ENCODE measurements at regions not wholly inside any gene's neighbourhood (a gene's known extent, or its start where the extent isn't known, plus 50 kb on each side); places are given as distances from the start of the nearest gene placed in this dataset.

- intact Hi-C loops (cut with DNase I), result loop anchor here (10.0 kb wide), 2 partner anchors 65 to 435 kb away; partner anchors contain the start of gene TRIM2
- Histone ChIP-seq H3K4me1 (peaks cover 10 to 22% (median 17%) of the 10 kb centered on the region in 4 donors), H3K4me3 (no peak overlapping the region), H3K9me3 (no peaks in the 10 kb centered on the region), H3K27me3 (no peaks in the 10 kb centered on the region), H3K36me3 (no peaks in the 10 kb centered on the region), H3K27ac (replicated peaks in 1 of 4) (no peak overlapping the region)
- 84% methylated on average over 5 of the region's 5 CpGs for WGBS
- TF ChIP-seq POLR2AphosphoS5 (IDR thresholded peaks at IDR 0.05) (no peak), POLR2A (IDR thresholded peaks at IDR 0.05; ENCODE audit: low read depth) (no peak), EP300 (IDR thresholded peaks at IDR 0.05) (no peak)
- TF ChIP-seq, protein P1, sequence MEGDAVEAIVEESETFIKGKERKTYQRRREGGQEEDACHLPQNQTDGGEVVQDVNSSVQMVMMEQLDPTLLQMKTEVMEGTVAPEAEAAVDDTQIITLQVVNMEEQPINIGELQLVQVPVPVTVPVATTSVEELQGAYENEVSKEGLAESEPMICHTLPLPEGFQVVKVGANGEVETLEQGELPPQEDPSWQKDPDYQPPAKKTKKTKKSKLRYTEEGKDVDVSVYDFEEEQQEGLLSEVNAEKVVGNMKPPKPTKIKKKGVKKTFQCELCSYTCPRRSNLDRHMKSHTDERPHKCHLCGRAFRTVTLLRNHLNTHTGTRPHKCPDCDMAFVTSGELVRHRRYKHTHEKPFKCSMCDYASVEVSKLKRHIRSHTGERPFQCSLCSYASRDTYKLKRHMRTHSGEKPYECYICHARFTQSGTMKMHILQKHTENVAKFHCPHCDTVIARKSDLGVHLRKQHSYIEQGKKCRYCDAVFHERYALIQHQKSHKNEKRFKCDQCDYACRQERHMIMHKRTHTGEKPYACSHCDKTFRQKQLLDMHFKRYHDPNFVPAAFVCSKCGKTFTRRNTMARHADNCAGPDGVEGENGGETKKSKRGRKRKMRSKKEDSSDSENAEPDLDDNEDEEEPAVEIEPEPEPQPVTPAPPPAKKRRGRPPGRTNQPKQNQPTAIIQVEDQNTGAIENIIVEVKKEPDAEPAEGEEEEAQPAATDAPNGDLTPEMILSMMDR (IDR thresholded peaks at IDR 0.05), result no peak
- DNase-seq (ENCODE audit: extremely low spot score), result no peak
These were observed 63.9 kb upstream of the TRIM2 start for GRCh38 chr4:153140294-153140693.

DNA sequence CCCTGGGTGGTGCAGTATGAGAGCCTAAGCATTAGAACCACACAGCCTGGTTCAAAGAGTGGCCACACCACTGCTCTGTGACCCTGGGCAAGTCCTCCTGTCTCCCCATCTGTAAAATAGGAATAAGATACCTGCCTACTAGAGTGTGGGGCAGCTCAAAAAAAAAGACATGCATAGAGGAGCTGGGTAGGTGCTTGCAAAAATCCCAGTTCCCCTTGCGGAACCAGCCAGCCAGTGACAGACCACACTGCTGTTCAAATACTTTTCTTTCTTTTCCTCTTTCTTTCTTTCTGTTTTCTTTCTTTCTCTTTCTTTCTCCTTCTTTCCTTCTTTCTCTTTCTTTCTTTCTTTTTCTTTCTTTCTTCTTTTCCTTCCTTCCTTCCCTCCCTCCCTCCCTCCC lies 63.0 kb upstream of the TRIM2 start:
- 89% methylated on average over 1 of the region's 1 CpG for WGBS
- no peak overlapping the region for H3K4me3 ChIP-seq
- intact Hi-C loops (cut with DNase I), result loop anchor here (10.0 kb wide), 2 partner anchors 64 to 434 kb away; partner anchors contain the start of gene TRIM2
- no peaks in the 10 kb centered on the region for H3K27me3 ChIP-seq
- H3K36me3 ChIP-seq, result no peaks in the 10 kb centered on the region
- no peaks in the 10 kb centered on the region for H3K9me3 ChIP-seq
- peaks cover 10 to 22% (median 17%) of the 10 kb centered on the region in 4 donors for H3K4me1 ChIP-seq
- H3K27ac ChIP-seq (replicated peaks in 1 of 4), result no peak overlapping the region
- DNase-seq (ENCODE audit: extremely low spot score), result no peak
- TF ChIP-seq EP300 (IDR thresholded peaks at IDR 0.05), result no peak
- TF ChIP-seq POLR2AphosphoS5 (IDR thresholded peaks at IDR 0.05), result no peak
- no peak for TF ChIP-seq POLR2A (IDR thresholded peaks at IDR 0.05; ENCODE audit: low read depth)
- TF ChIP-seq, protein P1 (IDR thresholded peaks at IDR 0.05), result no peak

DNA sequence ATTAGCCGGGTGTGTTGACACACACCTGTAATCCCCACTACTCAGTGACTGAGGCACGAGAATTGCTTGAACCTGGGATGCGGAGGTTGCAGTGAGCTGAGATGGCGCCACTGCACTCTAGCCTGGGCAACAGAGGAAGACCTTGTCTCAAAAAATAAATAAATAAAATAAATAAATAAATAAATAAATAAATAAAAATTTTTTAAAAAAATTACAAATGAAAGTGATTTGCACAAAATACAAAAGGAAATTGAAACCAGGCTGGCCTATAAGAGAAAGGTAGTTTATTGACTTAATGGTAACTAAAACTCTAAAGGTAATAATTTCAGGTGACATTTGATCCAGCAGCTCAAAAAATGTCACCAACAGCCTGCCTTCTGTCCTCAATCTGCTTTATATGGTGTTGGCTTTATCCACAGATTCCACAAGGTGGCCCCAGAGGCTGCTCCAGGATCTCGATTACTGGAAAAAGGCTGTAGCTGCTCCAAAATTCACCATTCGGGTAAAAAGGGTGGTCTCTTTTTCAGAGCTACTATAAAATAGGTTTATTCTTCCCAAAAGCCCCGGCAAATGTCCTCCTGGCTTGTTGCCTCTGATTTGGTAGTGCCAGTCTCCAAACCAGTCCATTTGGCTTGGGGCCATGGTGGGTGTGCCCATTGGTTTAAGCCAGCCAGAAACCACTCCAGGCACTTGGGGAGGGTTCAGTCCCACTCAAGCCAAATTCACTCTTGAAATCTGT lies 61.4 kb upstream of the TRIM2 start:
- peaks cover 5 to 11% (median 10%) of the 10 kb centered on the region in 4 donors for H3K4me1 ChIP-seq
- TF ChIP-seq, protein P1 (IDR thresholded peaks at IDR 0.05), result peak; percentile 82 to 87 (median 83)
- no peak for TF ChIP-seq EP300 (IDR thresholded peaks at IDR 0.05)
- peak overlapping the region in 3 of 4 donors; percentile 6 to 36 (median 32) for H3K4me3 ChIP-seq
- no peak for DNase-seq (ENCODE audit: extremely low spot score)
- H3K36me3 ChIP-seq, result no peaks in the 10 kb centered on the region
- intact Hi-C loops (cut with DNase I), result loop anchor here (1.0 to 10.0 kb wide), 3 partner anchors 62 to 432 kb away; partner anchors contain the start of gene TRIM2
- no peak overlapping the region for H3K27ac ChIP-seq (replicated peaks in 1 of 4)
- no peaks in the 10 kb centered on the region for H3K9me3 ChIP-seq
- WGBS, result 50% methylated on average over 7 of the region's 7 CpGs
- H3K27me3 ChIP-seq, result no peaks in the 10 kb centered on the region

DNA sequence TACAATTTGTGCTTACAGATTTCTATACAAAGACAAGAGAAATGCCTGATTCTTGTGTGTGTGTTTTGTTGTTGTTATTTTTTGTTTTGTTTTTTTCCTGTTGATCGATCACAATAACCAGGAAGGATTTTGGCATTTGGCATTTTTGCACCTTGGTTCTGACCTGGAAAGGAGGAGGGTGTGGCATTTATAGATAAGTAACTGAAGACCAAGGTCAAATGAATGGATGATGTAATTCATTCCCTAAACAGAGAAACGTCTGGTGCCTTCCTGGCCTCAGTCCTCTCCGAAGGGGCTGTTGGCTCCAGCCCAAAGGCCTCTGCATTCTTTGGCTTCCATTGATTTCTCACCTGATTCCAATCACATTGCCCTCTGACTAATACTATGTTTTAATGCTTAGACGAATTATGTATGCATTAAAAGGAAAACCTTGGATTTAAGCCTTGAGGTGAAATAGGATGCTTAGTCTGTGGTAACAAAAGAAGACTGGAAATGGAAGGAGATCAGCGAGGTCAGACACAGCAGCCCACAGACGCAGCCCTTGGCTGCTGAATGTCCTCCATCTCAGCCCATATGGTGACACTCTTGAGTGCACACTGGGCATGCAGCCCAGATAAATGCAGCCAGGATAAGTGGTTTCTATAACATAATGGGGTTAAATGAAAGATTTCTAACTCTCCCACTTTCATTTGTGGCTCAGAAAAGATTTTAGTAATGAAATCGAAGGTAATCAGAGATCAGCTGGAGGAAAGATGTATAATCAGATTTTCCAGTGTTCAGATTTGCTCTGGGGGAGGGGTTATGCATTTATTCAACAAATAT lies 60.5 kb upstream of the TRIM2 start:
- intact Hi-C loops (cut with DNase I), result loop anchor here (1.0 to 10.0 kb wide), 3 partner anchors 61 to 431 kb away; partner anchors contain the start of gene TRIM2
- 41% methylated on average over 7 of the region's 7 CpGs for WGBS

GRCh38 chr4:153146031-153146430 lies 58.2 kb upstream of the TRIM2 start:
- no peak for TF ChIP-seq POLR2AphosphoS5 (IDR thresholded peaks at IDR 0.05)
- TF ChIP-seq POLR2A (IDR thresholded peaks at IDR 0.05; ENCODE audit: low read depth), result no peak
- no peak for TF ChIP-seq EP300 (IDR thresholded peaks at IDR 0.05)
- TF ChIP-seq, protein P1 (IDR thresholded peaks at IDR 0.05), result no peak
- H3K4me3 ChIP-seq, result no peak overlapping the region
- WGBS, result 76% methylated on average over 1 of the region's 1 CpG
- intact Hi-C loops (cut with DNase I), result loop anchor here (10.0 kb wide), 2 partner anchors 59 to 429 kb away; partner anchors contain the start of gene TRIM2
- H3K9me3 ChIP-seq, result no peaks in the 10 kb centered on the region
- no peak overlapping the region for H3K27ac ChIP-seq (replicated peaks in 1 of 4)
- no peaks in the 10 kb centered on the region for H3K36me3 ChIP-seq
- no peaks in the 10 kb centered on the region for H3K27me3 ChIP-seq
- no peak for DNase-seq (ENCODE audit: extremely low spot score)
- peaks cover 5 to 11% (median 10%) of the 10 kb centered on the region in 4 donors for H3K4me1 ChIP-seq

More for the DNA sequence above, 60.5 kb upstream of the TRIM2 start:
- no peaks in the 10 kb centered on the region for H3K27me3 ChIP-seq
- no peaks in the 10 kb centered on the region for H3K36me3 ChIP-seq
- H3K4me1 ChIP-seq, result peaks cover 5 to 11% (median 10%) of the 10 kb centered on the region in 4 donors
- H3K9me3 ChIP-seq, result no peaks in the 10 kb centered on the region
- no peak overlapping the region for H3K4me3 ChIP-seq
- H3K27ac ChIP-seq (replicated peaks in 1 of 4), result no peak overlapping the region
- TF ChIP-seq POLR2AphosphoS5 (IDR thresholded peaks at IDR 0.05), result no peak
- TF ChIP-seq EP300 (IDR thresholded peaks at IDR 0.05), result no peak
- no peak for DNase-seq (ENCODE audit: extremely low spot score)

All from esophagus muscularis mucosa (tissue), 4 donors.